Thoracic aorta (tissue), 2 donors: ENCODE measurements at regions not wholly inside any gene's neighbourhood (a gene's known extent, or its start where the extent isn't known, plus 50 kb on each side); places are given as distances from the start of the nearest gene placed in this dataset.
"Not testable (repeated sequence)": the region's sequence is repeated elsewhere in the genome, so short reads cannot be mapped to it uniquely, and the experiment has no call there.

ENCODE experiments used
- ATAC-seq: fragments of 150-250 bp; one replicate; pipeline ENCODE4 v1.8.0; 2017; ENCODE audit warnings: low read depth; ENCODE audit not compliant: insufficient number of reproducible peaks, low FRiP score
- DNase-seq: peaks from one replicate; pipeline ENCODE4 v3.0.0-alpha.2; 2020; ENCODE audit warnings: low spot score
- H3K27ac ChIP-seq, 2 donors: fragments of 200-600 bp; sonication (generic); 1 replicate in 1 of 2; 2 replicates in 1 of 2; pipeline ENCODE4 v1.5.1; 2016; ENCODE audit warnings: mild to moderate bottlenecking in 2 of 2, moderate library complexity in 2 of 2
- H3K27me3 ChIP-seq: fragments of 200-600 bp; sonication (generic); replicated peaks from 2 replicates; pipeline ENCODE4 v1.6.0; 2016; ENCODE audit warnings: mild to moderate bottlenecking; ENCODE audit not compliant: insufficient read depth
- H3K36me3 ChIP-seq: fragments of 200-600 bp; sonication (generic); one replicate; pipeline ENCODE4 v1.5.1; 2016
- H3K4me1 ChIP-seq, 2 donors: fragments of 200-600 bp; sonication (generic); 1 replicate in 1 of 2; 2 replicates in 1 of 2; pipeline versions ENCODE4 v1.5.1 to v1.6.0; 2016; ENCODE audit warnings: low read depth in 2 of 2, mild to moderate bottlenecking in 1 of 2; ENCODE audit not compliant: control insufficient read depth in 1 of 2
- H3K4me3 ChIP-seq: fragments of 200-600 bp; sonication (generic); 2 replicates; pipeline ENCODE4 v1.5.1; 2016; ENCODE audit warnings: mild to moderate bottlenecking
- H3K9me3 ChIP-seq: fragments of 200-600 bp; sonication (generic); 2 replicates; pipeline ENCODE4 v1.5.1; 2016
- TF ChIP-seq, protein P1 (sequence below): fragments of 200-600 bp; sonication (generic); IDR thresholded peaks from one replicate; pipeline ENCODE4 v1.5.1; 2019; ENCODE audit warnings: antibody characterized with exemption

DNA sequence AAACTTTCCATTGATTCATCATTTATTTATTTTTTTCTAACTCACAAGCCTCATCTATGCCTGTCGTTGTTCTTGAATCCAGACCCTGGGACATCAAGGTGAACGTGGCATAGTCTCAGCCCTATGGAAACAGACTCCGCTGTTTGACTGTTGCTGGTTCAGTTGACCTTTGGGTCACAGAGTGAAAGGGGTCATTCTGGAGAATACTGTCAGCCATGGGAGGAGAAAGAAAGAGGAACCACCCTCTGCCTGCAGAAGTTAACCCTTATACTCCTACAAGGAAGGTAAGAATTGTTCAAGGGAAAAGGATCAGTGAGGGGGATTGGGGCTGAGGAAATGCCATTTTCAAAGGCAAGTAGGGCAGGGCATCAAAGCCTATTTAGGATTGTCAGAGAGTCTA, 387.6 kb upstream of the MAF start:
- no peaks in the 10 kb centered on the region for H3K27me3 ChIP-seq
- DNase-seq (no peak), ATAC-seq (no peak)
- no peaks in the 10 kb centered on the region for H3K9me3 ChIP-seq
- no peaks in the 10 kb centered on the region for H3K36me3 ChIP-seq
- no peak overlapping the region for H3K4me3 ChIP-seq
- TF ChIP-seq, protein P1, sequence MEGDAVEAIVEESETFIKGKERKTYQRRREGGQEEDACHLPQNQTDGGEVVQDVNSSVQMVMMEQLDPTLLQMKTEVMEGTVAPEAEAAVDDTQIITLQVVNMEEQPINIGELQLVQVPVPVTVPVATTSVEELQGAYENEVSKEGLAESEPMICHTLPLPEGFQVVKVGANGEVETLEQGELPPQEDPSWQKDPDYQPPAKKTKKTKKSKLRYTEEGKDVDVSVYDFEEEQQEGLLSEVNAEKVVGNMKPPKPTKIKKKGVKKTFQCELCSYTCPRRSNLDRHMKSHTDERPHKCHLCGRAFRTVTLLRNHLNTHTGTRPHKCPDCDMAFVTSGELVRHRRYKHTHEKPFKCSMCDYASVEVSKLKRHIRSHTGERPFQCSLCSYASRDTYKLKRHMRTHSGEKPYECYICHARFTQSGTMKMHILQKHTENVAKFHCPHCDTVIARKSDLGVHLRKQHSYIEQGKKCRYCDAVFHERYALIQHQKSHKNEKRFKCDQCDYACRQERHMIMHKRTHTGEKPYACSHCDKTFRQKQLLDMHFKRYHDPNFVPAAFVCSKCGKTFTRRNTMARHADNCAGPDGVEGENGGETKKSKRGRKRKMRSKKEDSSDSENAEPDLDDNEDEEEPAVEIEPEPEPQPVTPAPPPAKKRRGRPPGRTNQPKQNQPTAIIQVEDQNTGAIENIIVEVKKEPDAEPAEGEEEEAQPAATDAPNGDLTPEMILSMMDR: no peak
- H3K4me1 ChIP-seq: no peaks in the 10 kb centered on the region
- H3K27ac ChIP-seq: no peak overlapping the region

DNA sequence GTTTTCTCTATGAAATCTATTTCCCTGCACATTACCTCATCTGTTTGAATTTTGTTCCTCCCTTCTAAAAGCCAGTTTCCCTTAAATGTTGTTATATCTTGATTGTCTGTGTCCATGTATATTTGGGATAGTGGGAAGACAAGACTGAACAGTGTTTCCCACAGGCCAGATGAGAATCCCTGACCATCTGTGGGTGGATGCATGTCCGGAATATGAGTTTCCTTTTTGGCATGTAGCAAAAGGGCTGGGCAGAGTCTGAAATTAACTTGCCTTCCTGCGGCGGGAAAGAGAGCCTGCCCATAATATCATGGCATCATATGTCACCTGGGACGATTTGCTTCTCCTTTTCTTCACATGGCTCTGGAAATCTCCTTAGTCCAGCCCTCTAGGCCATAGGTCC, 385.8 kb upstream of the MAF start:
- no peaks in the 10 kb centered on the region for H3K4me1 ChIP-seq
- ATAC-seq (no peak), DNase-seq (no peak)
- TF ChIP-seq, protein P1: no peak
- no peak overlapping the region for H3K4me3 ChIP-seq
- no peaks in the 10 kb centered on the region for H3K36me3 ChIP-seq
- H3K9me3 ChIP-seq: no peaks in the 10 kb centered on the region
- H3K27ac ChIP-seq: no peak overlapping the region
- H3K27me3 ChIP-seq: no peaks in the 10 kb centered on the region

DNA sequence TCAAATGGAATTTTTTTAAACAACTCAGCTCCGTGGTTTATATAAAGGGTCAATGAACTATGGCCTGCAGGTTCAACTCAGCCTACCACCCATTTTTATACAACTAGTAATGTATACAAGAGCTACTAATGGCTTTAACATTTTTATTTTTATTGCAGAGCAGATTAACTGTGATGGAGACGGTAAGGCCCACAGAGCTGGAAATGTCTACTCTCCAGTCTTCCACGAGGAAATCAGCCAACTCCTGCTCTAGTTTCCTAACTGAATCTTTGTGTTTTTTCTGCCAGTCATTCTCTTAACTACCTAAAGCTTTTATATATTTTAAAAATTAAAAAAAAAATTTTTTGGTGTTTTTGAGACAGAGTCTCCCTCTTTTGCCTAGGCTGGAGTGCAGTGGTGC, 385.1 kb upstream of the MAF start:
- Histone ChIP-seq H3K9me3 (no peaks in the 10 kb centered on the region), H3K36me3 (no peaks in the 10 kb centered on the region), H3K27ac (no peak overlapping the region), H3K4me3 (no peak overlapping the region), H3K4me1 (no peaks in the 10 kb centered on the region), H3K27me3 (no peaks in the 10 kb centered on the region)
- ATAC-seq (no peak), DNase-seq (no peak)
- TF ChIP-seq, protein P1: no peak

DNA sequence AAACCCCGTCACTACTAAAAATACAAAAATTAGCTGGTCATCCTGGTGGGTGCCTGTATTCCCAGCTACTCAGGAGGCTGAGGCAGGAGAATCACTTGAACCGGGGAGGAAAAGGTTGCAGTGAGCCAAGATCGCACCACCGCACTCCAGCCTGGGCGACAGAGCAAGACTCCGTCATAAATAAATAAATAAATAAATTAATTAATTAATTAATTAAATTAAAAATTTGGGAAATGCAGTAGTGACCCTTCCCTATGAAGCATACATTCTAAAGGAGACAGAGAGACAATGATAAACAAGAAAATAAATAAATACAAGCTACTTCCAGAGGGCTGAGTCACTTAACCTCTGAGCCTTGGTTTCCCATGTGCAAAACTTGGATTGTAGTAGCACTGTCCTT, 383.6 kb upstream of the MAF start:
- not testable (repeated sequence) for H3K9me3 ChIP-seq, DNase-seq, H3K27ac ChIP-seq, H3K4me3 ChIP-seq, ATAC-seq, H3K27me3 ChIP-seq, H3K36me3 ChIP-seq, H3K4me1 ChIP-seq

DNA sequence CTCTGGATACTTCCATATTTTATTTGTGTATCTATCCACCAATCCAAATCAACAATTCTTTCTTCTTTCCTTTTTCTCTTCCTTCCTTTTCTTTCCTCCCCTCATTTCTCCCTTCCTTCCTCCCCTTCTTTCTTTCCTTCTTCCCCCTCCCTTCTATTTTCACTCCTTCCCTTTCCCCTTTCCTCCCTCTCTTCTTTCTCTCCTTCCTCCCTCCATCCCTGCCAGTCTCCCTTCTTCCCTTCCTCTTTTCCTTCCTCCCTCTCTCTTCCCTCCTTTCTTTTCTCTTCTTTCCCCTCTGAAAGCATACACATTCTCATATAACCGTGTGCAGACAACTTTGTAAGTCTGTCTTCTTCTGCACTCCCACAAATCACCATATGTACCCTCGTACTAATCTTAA, 382.3 kb upstream of the MAF start:
- Histone ChIP-seq H3K9me3 (no peaks in the 10 kb centered on the region), H3K4me3 (no peak overlapping the region), H3K27ac (no peak overlapping the region), H3K27me3 (no peaks in the 10 kb centered on the region), H3K36me3 (no peaks in the 10 kb centered on the region), H3K4me1 (no peaks in the 10 kb centered on the region)
- no peak for ATAC-seq
- no peak for DNase-seq
- TF ChIP-seq, protein P1: no peak

DNA sequence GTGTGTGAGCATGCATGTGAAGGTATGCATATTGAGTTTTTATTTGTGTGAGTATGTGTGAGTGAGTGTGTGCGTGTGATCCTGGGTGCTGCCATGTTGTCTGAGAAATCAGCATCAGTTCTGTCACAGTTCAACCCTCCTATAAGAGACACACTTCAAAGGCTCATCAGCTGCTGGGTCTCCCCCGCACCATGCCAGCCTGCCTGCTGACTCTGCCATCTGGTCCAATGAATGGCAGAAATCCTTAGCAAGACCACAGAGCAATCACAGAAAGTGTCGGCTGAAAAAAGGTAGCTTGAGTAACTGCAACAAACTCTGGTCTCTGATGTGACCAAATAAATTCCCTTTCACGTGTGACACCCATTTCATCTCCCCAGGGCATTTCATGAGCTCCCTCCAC, 381.8 kb upstream of the MAF start:
- ATAC-seq (no peak), DNase-seq (no peak)
- no peaks in the 10 kb centered on the region for H3K36me3 ChIP-seq
- H3K27me3 ChIP-seq: no peaks in the 10 kb centered on the region
- H3K4me1 ChIP-seq: no peaks in the 10 kb centered on the region
- TF ChIP-seq, protein P1: no peak
- H3K27ac ChIP-seq: no peak overlapping the region
- H3K4me3 ChIP-seq: no peak overlapping the region
- no peaks in the 10 kb centered on the region for H3K9me3 ChIP-seq
